Upper lobe of left lung (tissue), 6 donors: ENCODE measurements at regions not wholly inside any gene's neighbourhood (a gene's known extent, or its start where the extent isn't known, plus 50 kb on each side); places are given as distances from the start of the nearest gene placed in this dataset.

Experiments used
- ATAC-seq, 2 donors: fragments of 200-7000 bp; cut with Tn5 transposase; one replicate each; pipeline ENCODE4 v1.9.1; 2022; ENCODE audit warnings: mild to moderate bottlenecking in 2 of 2, moderate library complexity in 2 of 2; ENCODE audit not compliant: low FRiP score in 2 of 2
- DNase-seq, 2 donors: peaks; one replicate each; pipeline ENCODE4 v3.0.0-alpha.2; 2019 to 2020
- H3K27ac ChIP-seq, 4 donors: fragments of 200-600 bp; sonication (generic); one replicate each; pipeline ENCODE4 v1.5.1; 2016 to 2019
- H3K27me3 ChIP-seq, 4 donors: fragments of 200-600 bp; sonication (generic); one replicate each; pipeline ENCODE4 v1.5.1; 2017 to 2019
- H3K36me3 ChIP-seq, 4 donors: fragments of 200-600 bp; sonication (generic); one replicate each; pipeline ENCODE4 v1.5.1; 2016 to 2019
- H3K4me1 ChIP-seq, 4 donors: fragments of 200-600 bp; sonication (generic); one replicate each; pipeline ENCODE4 v1.5.1; 2018 to 2019
- H3K4me3 ChIP-seq, 4 donors: fragments of 200-600 bp; sonication (generic); one replicate each; pipeline ENCODE4 v1.5.1; 2017 to 2019; ENCODE audit warnings: mild to moderate bottlenecking in 2 of 4, moderate library complexity in 1 of 4
- H3K9me3 ChIP-seq, 4 donors: fragments of 200-600 bp; sonication (generic); one replicate each; pipeline ENCODE4 v1.5.1; 2018 to 2019
- CTCF ChIP-seq, 6 experiments: fragments of 450-650 bp in 4 of 6; fragments of 200-600 bp in 2 of 6; sonication (generic) in 2 of 6; IDR thresholded peaks; one replicate each; pipeline ENCODE4 v1.5.1; 2016 to 2019; ENCODE audit warnings: antibody characterized with exemption in 6 of 6
- EP300 ChIP-seq, 4 donors: sonication (generic); formaldehyde crosslinking; IDR thresholded peaks; one replicate each; pipeline ENCODE4 v1.5.1; 2017; ENCODE audit warnings: antibody characterized with exemption in 4 of 4, control low read depth in 2 of 4
- POLR2A ChIP-seq, 4 donors: fragments of 450-650 bp; IDR thresholded peaks; one replicate each; pipeline ENCODE4 v1.5.1; 2016 to 2017; ENCODE audit warnings: antibody characterized with exemption in 4 of 4, mild to moderate bottlenecking in 2 of 4
- POLR2AphosphoS5 ChIP-seq, 2 donors: sonication (generic); formaldehyde crosslinking; IDR thresholded peaks; one replicate each; pipeline ENCODE4 v1.5.1; 2017; ENCODE audit warnings: antibody characterized with exemption in 2 of 2
- WGBS, 2 donors: methylation state at CpG; one replicate each; pipeline ENCODE4 v1.1.5; 2017 to 2018; 5-methylcytosine and 5-hydroxymethylcytosine counted together
- donor health status: DM: no; HTN: no; CAD: no; lungs with moderate emphysema.
- donor health status: DM: no; HTN: yes; CAD: no; lungs with severe emphysema.

- Histone ChIP-seq H3K27ac (no peak overlapping the region), H3K36me3 (no peaks in the 10 kb centered on the region), H3K9me3 (no peaks in the 10 kb centered on the region), H3K4me1 (no peaks in the 10 kb centered on the region), H3K4me3 (no peak overlapping the region), H3K27me3 (no peaks in the 10 kb centered on the region)
- ATAC-seq (no peak), DNase-seq (no peak)
- no peak for TF ChIP-seq POLR2AphosphoS5 (IDR thresholded peaks at IDR 0.05)
- no peak for TF ChIP-seq EP300 (IDR thresholded peaks at IDR 0.05)
- TF ChIP-seq POLR2A (IDR thresholded peaks at IDR 0.05) = no peak
- TF ChIP-seq CTCF (IDR thresholded peaks at IDR 0.05) = no peak
- WGBS, 2 donors = 78 to 90% methylated on average over 2 to 5 of the region's 5 CpGs
Observed at GRCh38 chr10:117617659-117618058, 75.1 kb downstream of the EMX2 start.

- TF ChIP-seq CTCF (IDR thresholded peaks at IDR 0.05) = no peak
- no peak for TF ChIP-seq POLR2AphosphoS5 (IDR thresholded peaks at IDR 0.05)
- TF ChIP-seq EP300 (IDR thresholded peaks at IDR 0.05) = no peak
- no peak for TF ChIP-seq POLR2A (IDR thresholded peaks at IDR 0.05)
- H3K27ac ChIP-seq = no peak overlapping the region
- H3K27me3 ChIP-seq = no peaks in the 10 kb centered on the region
- DNase-seq (no peak), ATAC-seq (peak in 1 of 2 donors; percentile 45)
- no peaks in the 10 kb centered on the region for H3K9me3 ChIP-seq
- no peaks in the 10 kb centered on the region for H3K36me3 ChIP-seq
- H3K4me3 ChIP-seq = no peak overlapping the region
- no peaks in the 10 kb centered on the region for H3K4me1 ChIP-seq
- WGBS, 2 donors = 77% methylated on average over 7 of the region's 7 CpGs
Observed at GRCh38 chr10:117619223-117619622, 76.7 kb downstream of the EMX2 start.

GRCh38 chr10:117619707-117620405, 77.3 kb downstream of the EMX2 start:
- no peaks in the 10 kb centered on the region for H3K36me3 ChIP-seq
- ATAC-seq (peak in 1 of 2 donors; percentile 59), DNase-seq (no peak)
- H3K4me1 ChIP-seq = no peaks in the 10 kb centered on the region
- no peaks in the 10 kb centered on the region for H3K9me3 ChIP-seq
- H3K27ac ChIP-seq = no peak overlapping the region
- no peak overlapping the region for H3K4me3 ChIP-seq
- WGBS, 2 donors = 76 to 84% methylated on average over 8 to 9 of the region's 9 CpGs
- TF ChIP-seq CTCF (IDR thresholded peaks at IDR 0.05) (no peak), POLR2A (IDR thresholded peaks at IDR 0.05) (no peak), POLR2AphosphoS5 (IDR thresholded peaks at IDR 0.05) (no peak), EP300 (IDR thresholded peaks at IDR 0.05) (no peak)
- H3K27me3 ChIP-seq = no peaks in the 10 kb centered on the region

- WGBS, 2 donors = 81 to 87% methylated on average over 6 to 7 of the region's 7 CpGs
- Histone ChIP-seq H3K9me3 (no peaks in the 10 kb centered on the region), H3K4me1 (no peaks in the 10 kb centered on the region), H3K36me3 (no peaks in the 10 kb centered on the region), H3K4me3 (no peak overlapping the region), H3K27me3 (no peaks in the 10 kb centered on the region), H3K27ac (no peak overlapping the region)
- no peak for TF ChIP-seq POLR2A (IDR thresholded peaks at IDR 0.05)
- no peak for TF ChIP-seq EP300 (IDR thresholded peaks at IDR 0.05)
- TF ChIP-seq POLR2AphosphoS5 (IDR thresholded peaks at IDR 0.05) = no peak
- TF ChIP-seq CTCF (IDR thresholded peaks at IDR 0.05) = no peak
- DNase-seq (no peak), ATAC-seq (no peak)
Observed at GRCh38 chr10:117621196-117621595, 78.7 kb downstream of the EMX2 start.

GRCh38 chr10:117621795-117622420, 79.4 kb downstream of the EMX2 start:
- no peaks in the 10 kb centered on the region for H3K36me3 ChIP-seq
- DNase-seq (no peak), ATAC-seq (no peak)
- no peak overlapping the region for H3K27ac ChIP-seq
- no peak overlapping the region for H3K4me3 ChIP-seq
- TF ChIP-seq POLR2AphosphoS5 (IDR thresholded peaks at IDR 0.05) (no peak), CTCF (IDR thresholded peaks at IDR 0.05) (no peak), EP300 (IDR thresholded peaks at IDR 0.05) (no peak), POLR2A (IDR thresholded peaks at IDR 0.05) (no peak)
- WGBS, 2 donors = 68 to 70% methylated on average over 8 of the region's 8 CpGs
- H3K4me1 ChIP-seq = no peaks in the 10 kb centered on the region
- H3K9me3 ChIP-seq = no peaks in the 10 kb centered on the region
- no peaks in the 10 kb centered on the region for H3K27me3 ChIP-seq
